CD4-positive, CD25-positive, alpha-beta regulatory T cell (primary cell): ENCODE measurements at regions not wholly inside any gene's neighbourhood (a gene's known extent, or its start where the extent isn't known, plus 50 kb on each side); places are given as distances from the start of the nearest gene placed in this dataset.

Source experiments
- ATAC-seq, 2 donors: fragments of 150-1000 bp; cut with Tn5 transposase; one replicate each; pipeline ENCODE4 v1.10.0; 2021; ENCODE audit warnings: low read depth in 2 of 2, moderate number of reproducible peaks in 2 of 2, moderate library complexity in 1 of 2
- DNase-seq, 3 donors: peaks; one replicate each; pipeline versions ENCODE4 v3.0.0 to v3.0.0-alpha.2; 2012 to 2022; ENCODE audit warnings: mixed read lengths in 1 of 3
- H3K27ac ChIP-seq: one replicate; pipeline ENCODE4 v1.7.0; 2013; ENCODE audit warnings: mild to moderate bottlenecking, low read length; ENCODE audit not compliant: insufficient read depth, poor library complexity, severe bottlenecking
- H3K27me3 ChIP-seq: one replicate; pipeline ENCODE4 v1.7.0; 2013; ENCODE audit warnings: low read length; ENCODE audit not compliant: control insufficient read depth, insufficient read depth
- H3K36me3 ChIP-seq: one replicate; pipeline ENCODE4 v1.7.0; 2013; ENCODE audit warnings: mild to moderate bottlenecking, low read length, moderate library complexity; ENCODE audit not compliant: control insufficient read depth, insufficient read depth
- H3K4me1 ChIP-seq: 2 replicates; pipeline ENCODE4 v1.7.0; 2013; ENCODE audit warnings: mild to moderate bottlenecking, low read length; ENCODE audit not compliant: insufficient read depth, control insufficient read depth, poor library complexity, severe bottlenecking
- H3K4me3 ChIP-seq: one replicate; pipeline ENCODE4 v1.7.0; 2013; ENCODE audit warnings: low read depth, mild to moderate bottlenecking, low read length, moderate library complexity
- H3K9me3 ChIP-seq, 2 experiments: 1 replicate in 1 of 2; 2 replicates in 1 of 2; pipeline ENCODE4 v1.7.0; 2013; ENCODE audit warnings: low read length in 2 of 2, mild to moderate bottlenecking in 1 of 2, moderate library complexity in 1 of 2; ENCODE audit not compliant: control insufficient read depth in 2 of 2
- H3K27ac Mint-ChIP-seq, 3 donors: one replicate each; pipeline ENCODE4 v1.8.0; 2020 to 2022; ENCODE audit warnings: mild to moderate bottlenecking in 3 of 3, mixed read lengths in 3 of 3, moderate library complexity in 2 of 3
- H3K27me3 Mint-ChIP-seq: one replicate; pipeline ENCODE4 v1.8.0; 2022; ENCODE audit warnings: mild to moderate bottlenecking, mixed read lengths
- H3K36me3 Mint-ChIP-seq: one replicate; pipeline ENCODE4 v1.8.0; 2020; ENCODE audit warnings: mixed read lengths
- H3K4me1 Mint-ChIP-seq, 4 donors: one replicate each; pipeline ENCODE4 v1.8.0; 2020 to 2022; ENCODE audit warnings: mixed read lengths in 4 of 4, mild to moderate bottlenecking in 1 of 4
- H3K4me3 Mint-ChIP-seq, 4 donors: one replicate each; pipeline ENCODE4 v1.8.0; 2020 to 2022; ENCODE audit warnings: mild to moderate bottlenecking in 4 of 4, mixed read lengths in 4 of 4, moderate library complexity in 3 of 4
- H3K9me3 Mint-ChIP-seq, 7 donors: one replicate each; pipeline ENCODE4 v1.8.0; 2020 to 2022; ENCODE audit warnings: mixed read lengths in 7 of 7, mild to moderate bottlenecking in 3 of 7, moderate library complexity in 2 of 7

GRCh38 chr17:65477600-65477999 lies 83.8 kb downstream of the AXIN2 start:
- peaks cover 0 to 3% (median 0%) of the 10 kb centered on the region in 7 donors for H3K9me3 Mint-ChIP-seq
- H3K4me1 Mint-ChIP-seq, result no peaks in the 10 kb centered on the region
- Histone ChIP-seq H3K4me1 (no peaks in the 10 kb centered on the region), H3K9me3 (no peaks in the 10 kb centered on the region), H3K27ac (no peak overlapping the region), H3K27me3 (peaks cover 8% of the 10 kb centered on the region), H3K36me3 (no peaks in the 10 kb centered on the region), H3K4me3 (no peak overlapping the region)
- no peak for DNase-seq
- ATAC-seq, result no peak
- no peaks in the 10 kb centered on the region for H3K36me3 Mint-ChIP-seq
- H3K27me3 Mint-ChIP-seq, result peaks cover 16% of the 10 kb centered on the region
- H3K27ac Mint-ChIP-seq, result no peak overlapping the region
- no peak overlapping the region for H3K4me3 Mint-ChIP-seq

DNA sequence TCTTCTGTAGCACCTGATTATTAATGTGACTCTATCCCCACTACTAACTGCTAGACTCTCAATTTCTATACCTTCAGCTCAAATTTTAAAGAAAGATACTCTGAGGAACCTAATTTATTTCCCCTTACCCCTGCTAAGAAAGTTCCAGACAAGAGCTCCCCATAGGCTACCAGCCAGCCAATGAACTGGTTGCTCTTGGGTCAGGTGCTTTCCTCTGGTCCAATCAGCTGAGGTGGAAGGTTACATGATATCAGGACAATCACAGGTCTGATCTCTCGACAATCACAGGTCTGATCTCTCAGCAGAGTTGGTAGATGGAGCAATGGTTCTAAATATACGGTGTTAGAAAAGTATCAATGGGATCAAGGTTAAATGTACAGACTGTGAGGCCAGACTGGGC lies 86.8 kb downstream of the AXIN2 start:
- H3K36me3 Mint-ChIP-seq, result no peaks in the 10 kb centered on the region
- DNase-seq, result no peak
- Histone ChIP-seq H3K4me1 (no peaks in the 10 kb centered on the region), H3K27me3 (peaks cover 8% of the 10 kb centered on the region), H3K27ac (no peak overlapping the region), H3K9me3 (no peaks in the 10 kb centered on the region), H3K36me3 (no peaks in the 10 kb centered on the region), H3K4me3 (no peak overlapping the region)
- ATAC-seq, result no peak
- no peak overlapping the region for H3K27ac Mint-ChIP-seq
- H3K4me1 Mint-ChIP-seq, result no peaks in the 10 kb centered on the region
- H3K27me3 Mint-ChIP-seq, result peaks cover 18% of the 10 kb centered on the region
- H3K4me3 Mint-ChIP-seq, result no peak overlapping the region
- peaks cover 0 to 5% (median 0%) of the 10 kb centered on the region in 7 donors for H3K9me3 Mint-ChIP-seq

DNA sequence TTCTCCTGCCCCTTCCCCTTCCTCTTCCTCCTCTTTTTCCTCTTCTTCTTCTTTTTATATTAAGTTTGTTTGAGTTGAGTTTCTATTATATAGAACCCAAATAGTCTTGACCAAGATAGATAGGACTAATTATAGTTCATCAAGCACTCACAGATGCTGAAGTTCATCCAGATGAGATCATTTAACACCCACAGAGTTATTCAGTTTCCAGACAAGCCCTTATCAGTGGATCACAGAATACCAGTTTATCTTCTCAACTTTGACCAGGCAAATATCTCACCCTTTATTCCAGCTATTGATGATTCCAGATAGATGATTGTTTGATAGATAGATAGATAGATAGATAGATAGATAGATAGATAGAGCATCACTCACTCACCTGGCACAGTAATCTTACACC lies 87.5 kb downstream of the AXIN2 start:
- Histone ChIP-seq H3K27ac (no peak overlapping the region), H3K4me3 (no peak overlapping the region), H3K4me1 (no peaks in the 10 kb centered on the region), H3K36me3 (no peaks in the 10 kb centered on the region), H3K9me3 (no peaks in the 10 kb centered on the region), H3K27me3 (peaks cover 8% of the 10 kb centered on the region)
- Mint-ChIP-seq H3K27me3 (peaks cover 22% of the 10 kb centered on the region), H3K4me3 (no peak overlapping the region), H3K36me3 (no peaks in the 10 kb centered on the region), H3K9me3 (peaks cover 0 to 5% (median 0%) of the 10 kb centered on the region in 7 donors), H3K27ac (no peak overlapping the region), H3K4me1 (no peaks in the 10 kb centered on the region)
- ATAC-seq (no peak), DNase-seq (no peak)

DNA sequence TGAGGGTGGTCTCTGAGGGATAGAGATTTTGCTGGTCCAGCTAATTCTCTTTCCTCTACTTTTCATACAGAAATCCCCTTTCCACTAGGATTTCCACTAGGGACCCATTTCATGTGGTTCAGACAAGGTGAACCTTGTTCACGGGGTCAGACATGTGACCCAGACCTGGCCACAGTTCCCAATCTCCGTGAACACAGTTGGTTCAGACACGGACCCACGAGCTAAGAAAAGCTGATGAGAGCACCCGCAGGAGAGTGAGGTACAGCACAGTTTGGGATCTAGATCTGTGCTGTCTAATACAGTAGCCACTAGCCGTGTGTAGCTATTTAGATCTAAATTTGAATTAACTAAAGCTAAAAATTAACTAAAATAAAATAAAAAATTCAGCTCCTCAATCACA lies 88.1 kb downstream of the AXIN2 start:
- no peak for ATAC-seq
- Histone ChIP-seq H3K27ac (no peak overlapping the region), H3K27me3 (peaks cover 8% of the 10 kb centered on the region), H3K9me3 (no peaks in the 10 kb centered on the region), H3K4me1 (no peaks in the 10 kb centered on the region), H3K4me3 (no peak overlapping the region), H3K36me3 (no peaks in the 10 kb centered on the region)
- Mint-ChIP-seq H3K4me1 (no peaks in the 10 kb centered on the region), H3K27me3 (peaks cover 22% of the 10 kb centered on the region), H3K36me3 (no peaks in the 10 kb centered on the region), H3K27ac (no peak overlapping the region), H3K4me3 (no peak overlapping the region), H3K9me3 (peaks cover 0 to 5% (median 0%) of the 10 kb centered on the region in 7 donors)
- DNase-seq, result no peak

DNA sequence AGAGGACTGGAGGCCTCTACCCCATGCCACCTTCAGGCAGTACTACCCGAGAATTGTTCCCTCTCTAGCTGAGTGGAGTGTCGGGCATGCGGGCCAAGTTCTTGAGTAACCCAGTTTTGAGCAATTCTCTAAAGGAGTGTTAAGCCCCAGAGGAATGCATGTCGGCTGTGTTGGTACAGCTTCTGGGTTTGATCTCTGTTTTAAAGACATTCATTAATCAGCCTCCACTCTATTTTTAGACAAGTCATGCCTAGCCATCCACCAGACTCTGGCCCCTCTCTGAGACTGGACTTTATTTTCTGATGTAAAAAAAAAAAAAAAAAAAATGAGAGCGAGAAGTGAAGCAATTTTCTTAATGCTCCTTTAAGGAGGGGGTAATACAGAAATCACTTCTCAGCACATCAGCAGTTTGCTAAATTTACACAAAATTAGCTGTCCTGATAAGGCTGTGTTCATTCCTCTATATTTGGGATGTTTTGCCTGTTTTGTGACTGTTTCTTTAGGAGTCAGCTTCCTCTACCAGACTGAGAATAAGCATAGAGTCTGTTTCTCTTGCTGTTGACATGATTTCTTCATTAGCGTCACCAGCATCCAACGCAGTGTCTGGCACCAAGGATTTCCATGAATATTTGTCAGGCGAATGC lies 88.7 kb downstream of the AXIN2 start:
- peaks cover 22% of the 10 kb centered on the region for H3K27me3 Mint-ChIP-seq
- Histone ChIP-seq H3K4me3 (no peak overlapping the region), H3K27me3 (peaks cover 8% of the 10 kb centered on the region), H3K36me3 (no peaks in the 10 kb centered on the region), H3K27ac (no peak overlapping the region), H3K9me3 (no peaks in the 10 kb centered on the region), H3K4me1 (no peaks in the 10 kb centered on the region)
- no peaks in the 10 kb centered on the region for H3K36me3 Mint-ChIP-seq
- no peaks in the 10 kb centered on the region for H3K4me1 Mint-ChIP-seq
- no peak overlapping the region for H3K27ac Mint-ChIP-seq
- peaks cover 0 to 2% (median 0%) of the 10 kb centered on the region in 7 donors for H3K9me3 Mint-ChIP-seq
- no peak for ATAC-seq
- H3K4me3 Mint-ChIP-seq, result no peak overlapping the region
- DNase-seq, result no peak

DNA sequence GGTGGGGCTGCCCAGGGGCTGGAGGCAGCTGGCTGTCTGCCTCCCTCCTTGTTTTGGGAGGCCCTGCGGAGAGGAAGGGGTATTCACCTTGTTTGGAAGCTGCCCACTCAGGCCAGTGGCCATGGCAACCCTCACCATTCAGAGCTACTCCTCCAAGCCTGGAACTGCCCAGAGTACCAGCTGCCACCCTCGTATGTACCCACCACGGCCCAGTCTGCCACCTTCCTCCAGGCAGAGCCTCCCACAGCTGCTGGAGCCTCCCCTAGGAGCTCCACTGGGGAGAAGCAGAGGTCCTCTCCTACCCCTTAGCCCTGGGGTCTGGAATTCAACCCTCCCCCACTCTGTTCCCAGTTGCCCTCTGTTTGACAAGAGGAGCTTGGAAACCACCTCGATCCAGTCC lies 90.7 kb downstream of the AXIN2 start:
- ATAC-seq, result no peak
- Mint-ChIP-seq H3K4me3 (no peak overlapping the region), H3K36me3 (no peaks in the 10 kb centered on the region), H3K9me3 (peaks cover 0 to 1% (median 0%) of the 10 kb centered on the region in 7 donors), H3K4me1 (no peaks in the 10 kb centered on the region), H3K27ac (no peak overlapping the region), H3K27me3 (peaks cover 22% of the 10 kb centered on the region)
- DNase-seq, result no peak
- Histone ChIP-seq H3K4me1 (no peaks in the 10 kb centered on the region), H3K4me3 (no peak overlapping the region), H3K27ac (no peak overlapping the region), H3K36me3 (no peaks in the 10 kb centered on the region), H3K27me3 (peaks cover 7% of the 10 kb centered on the region), H3K9me3 (no peaks in the 10 kb centered on the region)

- no peak overlapping the region for H3K27ac ChIP-seq
- no peaks in the 10 kb centered on the region for H3K4me1 ChIP-seq
- no peaks in the 10 kb centered on the region for H3K9me3 ChIP-seq
- Mint-ChIP-seq H3K9me3 (peaks cover 0 to 1% (median 0%) of the 10 kb centered on the region in 7 donors), H3K36me3 (no peaks in the 10 kb centered on the region), H3K27me3 (peaks cover 12% of the 10 kb centered on the region), H3K27ac (no peak overlapping the region), H3K4me3 (no peak overlapping the region), H3K4me1 (no peaks in the 10 kb centered on the region)
- no peaks in the 10 kb centered on the region for H3K36me3 ChIP-seq
- ATAC-seq, result no peak
- no peak for DNase-seq
- H3K4me3 ChIP-seq, result no peak overlapping the region
- H3K27me3 ChIP-seq, result peaks cover 5% of the 10 kb centered on the region
These were observed 93.1 kb downstream of the AXIN2 start for GRCh38 chr17:65468321-65468720.

- DNase-seq (no peak), ATAC-seq (no peak)
- peaks cover 0 to 1% (median 0%) of the 10 kb centered on the region in 7 donors for H3K9me3 Mint-ChIP-seq
- H3K9me3 ChIP-seq, result no peaks in the 10 kb centered on the region
- H3K36me3 Mint-ChIP-seq, result no peaks in the 10 kb centered on the region
- H3K27me3 Mint-ChIP-seq, result peaks cover 4% of the 10 kb centered on the region
- H3K4me3 Mint-ChIP-seq, result no peak overlapping the region
- H3K36me3 ChIP-seq, result no peaks in the 10 kb centered on the region
- H3K27ac Mint-ChIP-seq, result no peak overlapping the region
- no peaks in the 10 kb centered on the region for H3K4me1 Mint-ChIP-seq
- no peak overlapping the region for H3K27ac ChIP-seq
- no peak overlapping the region for H3K4me3 ChIP-seq
- no peaks in the 10 kb centered on the region for H3K27me3 ChIP-seq
- no peaks in the 10 kb centered on the region for H3K4me1 ChIP-seq
These were observed 94.3 kb downstream of the AXIN2 start for GRCh38 chr17:65467156-65467555.
